ENCODE measurements at regions not wholly inside any gene's neighbourhood (a gene's known extent, or its start where the extent isn't known, plus 50 kb on each side); places are given as distances from the start of the nearest gene placed in this dataset.

DNA sequence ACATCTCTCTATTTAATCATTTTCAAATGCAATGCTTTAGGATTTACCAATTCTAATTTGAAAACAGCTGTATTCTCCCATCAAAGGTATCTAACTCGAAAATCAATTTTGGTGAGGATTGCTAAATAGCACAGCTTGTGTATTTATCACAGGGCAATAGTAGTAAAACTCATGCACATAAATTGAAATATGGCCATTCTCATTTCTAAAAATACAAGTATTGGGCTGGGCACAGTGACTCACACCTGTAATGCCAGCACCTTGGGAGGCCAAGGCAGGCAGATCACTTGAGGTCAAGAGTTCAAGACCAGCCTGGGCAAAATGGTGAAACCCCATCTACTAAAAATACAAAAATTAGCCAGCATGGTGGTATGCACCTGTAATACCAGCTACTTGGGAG, 164.8 kb upstream of the RASA1 start:
- Histone ChIP-seq H3K4me2 (ENCODE audit: insufficient read depth, low read length) (no peak overlapping the region), H3K27ac (ENCODE audit: insufficient read depth, low read depth, low read length) (no peak overlapping the region), H3K9me3 (replicated peaks; ENCODE audit: control insufficient read depth, insufficient read depth, low read length) (no peaks in the 10 kb centered on the region), H3K9ac (replicated peaks; ENCODE audit: extremely low read depth, insufficient read depth, low read length) (no peak overlapping the region), H3K79me2 (ENCODE audit: control insufficient read depth, insufficient read depth, low read length) (no peaks in the 10 kb centered on the region), H3K36me3 (ENCODE audit: control insufficient read depth in 2 of 2, extremely low read depth in 1 of 2, insufficient read depth in 2 of 2, low read length in 2 of 2) (no peaks in the 10 kb centered on the region), H2AFZ (ENCODE audit: low read depth, low read length) (no peak overlapping the region), H4K20me1 (replicated peaks; ENCODE audit: control insufficient read depth, extremely low read depth, insufficient read depth, low read length) (no peaks in the 10 kb centered on the region), H3K27me3 (ENCODE audit: control insufficient read depth in 2 of 2, insufficient read depth in 2 of 2, low read length in 2 of 2) (no peaks in the 10 kb centered on the region), H3K4me3 (replicated peaks in 1 of 3; ENCODE audit: insufficient read depth in 1 of 3, low read depth in 1 of 3, low read length in 3 of 3) (no peak overlapping the region), H3K9me1 (replicated peaks; ENCODE audit: control insufficient read depth, extremely low read depth, insufficient read depth, low read length) (no peaks in the 10 kb centered on the region), H3K4me1 (ENCODE audit: control insufficient read depth, extremely low read depth, insufficient read depth, low read length) (no peaks in the 10 kb centered on the region)
- ChIA-PET CTCF (no interaction called here), POLR2A (no interaction called here)
- DNase-seq (ENCODE audit: low read depth, low spot score) (no peak), FAIRE-seq (no peak)
- intact Hi-C loops (cut with micrococcal nuclease) (no loop called here), dilution Hi-C loops (cut with MboI; ENCODE audit: extremely low pct_ligation_motif_present, low sequenced_read_pairs) (no loop called here)
- no TSS peak for BruUV-seq (replicated peaks)
- TF ChIP-seq POLR2AphosphoS5 (IDR thresholded peaks at IDR 0.05; ENCODE audit: insufficient read depth, low read depth, low read length) (no peak), EZH2 (IDR thresholded peaks at IDR 0.05; ENCODE audit: borderline replicate concordance, low read depth, low read length, severe bottlenecking) (no peak), GATA2 (IDR thresholded peaks at IDR 0.05; ENCODE audit: insufficient read depth, insufficient read length, low read depth, low read length) (no peak), MAX (IDR thresholded peaks at IDR 0.05; ENCODE audit: insufficient read depth, insufficient read length) (no peak), POLR2A (IDR thresholded peaks at IDR 0.05; ENCODE audit: low read depth, low read length) (no peak), MYC (IDR thresholded peaks at IDR 0.05; ENCODE audit: low read depth, low read length) (no peak)
- TF ChIP-seq, protein P1, sequence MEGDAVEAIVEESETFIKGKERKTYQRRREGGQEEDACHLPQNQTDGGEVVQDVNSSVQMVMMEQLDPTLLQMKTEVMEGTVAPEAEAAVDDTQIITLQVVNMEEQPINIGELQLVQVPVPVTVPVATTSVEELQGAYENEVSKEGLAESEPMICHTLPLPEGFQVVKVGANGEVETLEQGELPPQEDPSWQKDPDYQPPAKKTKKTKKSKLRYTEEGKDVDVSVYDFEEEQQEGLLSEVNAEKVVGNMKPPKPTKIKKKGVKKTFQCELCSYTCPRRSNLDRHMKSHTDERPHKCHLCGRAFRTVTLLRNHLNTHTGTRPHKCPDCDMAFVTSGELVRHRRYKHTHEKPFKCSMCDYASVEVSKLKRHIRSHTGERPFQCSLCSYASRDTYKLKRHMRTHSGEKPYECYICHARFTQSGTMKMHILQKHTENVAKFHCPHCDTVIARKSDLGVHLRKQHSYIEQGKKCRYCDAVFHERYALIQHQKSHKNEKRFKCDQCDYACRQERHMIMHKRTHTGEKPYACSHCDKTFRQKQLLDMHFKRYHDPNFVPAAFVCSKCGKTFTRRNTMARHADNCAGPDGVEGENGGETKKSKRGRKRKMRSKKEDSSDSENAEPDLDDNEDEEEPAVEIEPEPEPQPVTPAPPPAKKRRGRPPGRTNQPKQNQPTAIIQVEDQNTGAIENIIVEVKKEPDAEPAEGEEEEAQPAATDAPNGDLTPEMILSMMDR (IDR thresholded peaks at IDR 0.05; ENCODE audit: extremely low read depth in 1 of 2, insufficient read depth in 1 of 2, low read depth in 1 of 2, low read length in 2 of 2), result no peak
